ENCODE measurements at regions not wholly inside any gene's neighbourhood (a gene's known extent, or its start where the extent isn't known, plus 50 kb on each side); places are given as distances from the start of the nearest gene placed in this dataset.

DNA sequence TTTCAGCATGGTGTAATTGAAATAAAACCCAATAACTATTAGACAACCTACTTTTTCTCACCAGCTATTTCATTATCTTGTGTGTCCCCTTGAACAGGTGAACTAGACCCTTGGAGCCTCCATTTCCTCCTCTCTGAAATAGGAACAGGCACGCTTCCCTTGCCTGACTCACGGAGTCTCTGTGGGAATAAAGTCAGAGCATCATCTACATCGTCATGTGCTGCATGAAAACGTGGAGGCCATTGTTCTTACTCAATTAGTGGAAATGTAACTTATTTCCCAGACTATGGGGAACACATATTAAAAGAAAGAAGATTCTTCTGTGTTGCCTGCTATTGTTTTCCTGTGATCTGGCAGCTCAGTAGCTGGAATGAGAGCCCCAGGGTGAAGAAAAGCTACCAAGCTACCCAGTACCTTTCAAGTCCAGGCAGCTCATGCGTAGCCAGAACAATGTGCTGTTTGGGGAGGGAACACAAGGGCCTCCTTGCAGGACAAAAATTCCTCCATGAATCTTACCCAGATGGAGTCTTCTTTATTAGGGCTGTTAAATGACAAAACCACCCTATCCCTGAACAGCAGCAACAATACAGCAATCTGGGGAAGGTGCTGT, 59.8 kb downstream of the SOX11 start:
- DNase-seq (ENCODE audit: low spot score), result no peak

DNA sequence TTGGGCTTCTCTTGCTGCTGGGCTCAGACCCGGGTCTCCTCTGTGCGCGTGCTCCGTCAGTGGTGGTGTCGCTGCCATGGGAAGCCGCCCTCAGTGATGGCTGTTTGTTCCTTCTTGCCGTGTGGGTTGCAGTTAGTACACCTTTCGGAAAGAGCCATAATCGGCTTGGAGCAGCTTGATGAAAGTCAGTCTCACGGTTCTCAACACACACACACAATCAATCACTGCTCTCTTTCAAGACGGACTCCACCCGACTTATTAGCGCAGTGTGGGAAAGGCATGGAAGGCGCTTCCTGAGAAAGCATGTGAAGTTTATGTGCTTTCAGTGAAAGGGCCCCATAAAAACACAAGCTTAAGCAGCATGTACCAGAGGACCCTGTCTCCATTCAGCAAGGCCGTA, 64.1 kb downstream of the SOX11 start:
- DNase-seq (ENCODE audit: low spot score), result no peak

DNA sequence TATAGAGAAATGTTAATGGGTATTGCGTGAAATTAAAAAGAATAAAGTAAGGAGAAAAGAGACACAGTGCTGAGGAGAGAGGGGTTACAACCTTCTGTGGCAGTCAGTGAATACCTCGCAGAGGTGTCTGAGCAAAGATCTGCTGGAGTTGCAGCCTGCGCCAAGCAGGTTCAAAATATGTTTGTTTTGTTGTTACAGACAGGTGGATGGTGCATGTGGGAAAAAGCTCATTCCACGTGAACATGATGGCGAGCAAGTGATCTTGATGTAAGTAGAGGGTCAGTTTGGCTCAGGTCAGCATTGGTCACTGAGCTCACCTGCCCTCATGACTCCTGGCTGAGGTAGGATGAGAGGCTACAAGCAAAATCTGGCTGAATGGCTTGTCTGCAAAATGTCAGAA, 66.2 kb downstream of the SOX11 start:
- DNase-seq (ENCODE audit: low spot score), result no peak

DNA sequence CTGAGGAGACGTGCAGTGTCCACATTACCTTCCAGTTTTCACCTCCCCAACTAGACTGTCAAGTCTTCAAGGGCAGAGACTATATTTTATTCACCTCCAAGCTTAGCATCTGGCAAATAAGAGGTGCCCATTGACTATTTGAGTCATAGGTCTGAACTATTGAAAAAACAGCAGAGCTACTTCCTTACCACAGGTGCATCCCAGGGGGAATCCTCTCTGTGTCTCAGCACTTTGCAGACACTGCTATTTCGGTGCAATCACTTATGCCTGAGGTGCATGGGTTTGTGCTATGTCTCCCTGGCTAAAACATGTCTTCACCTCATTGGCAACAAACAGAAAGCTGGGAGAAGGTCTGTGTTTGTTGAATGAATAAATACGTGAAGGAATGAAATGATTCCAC, 67.8 kb downstream of the SOX11 start:
- DNase-seq (ENCODE audit: low spot score), result no peak

DNA sequence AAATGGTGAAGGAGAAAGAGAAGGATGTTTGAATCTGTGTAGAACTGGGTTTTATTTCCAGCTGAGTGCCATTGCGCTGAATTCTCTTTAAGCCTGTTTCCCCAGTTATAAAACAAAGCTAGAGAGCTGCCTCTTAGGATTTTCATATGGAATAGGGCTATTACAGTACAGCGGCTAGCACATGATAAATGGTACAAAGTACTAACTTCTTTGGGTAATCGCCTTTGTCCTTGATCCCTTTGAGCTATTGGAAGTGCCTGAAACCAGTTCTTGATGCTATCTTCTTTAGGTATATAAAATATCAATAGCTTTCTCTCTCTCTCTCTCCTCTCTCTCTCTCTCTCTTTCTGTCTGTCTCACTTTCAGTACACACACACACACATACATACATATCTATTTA, 71.3 kb downstream of the SOX11 start:
- DNase-seq (ENCODE audit: low spot score), result no peak

DNA sequence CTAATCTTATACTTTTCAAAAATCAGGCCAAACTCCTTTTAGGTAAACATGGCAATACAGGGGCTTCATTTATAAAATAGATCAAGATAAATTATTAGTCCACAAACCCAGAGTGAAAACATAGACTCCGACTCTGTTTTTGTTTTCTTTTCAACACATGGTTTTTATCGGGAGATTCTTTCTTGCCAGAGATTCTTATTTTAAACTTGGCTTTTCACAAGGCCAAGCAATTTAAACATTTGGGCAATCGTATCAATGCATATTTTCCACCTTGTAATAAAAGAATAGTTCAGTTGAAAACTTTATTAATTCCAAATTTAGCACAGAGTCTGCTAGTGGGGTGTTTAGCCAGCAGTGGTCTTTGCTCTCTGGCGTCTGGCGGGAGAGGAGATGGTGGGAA, 71.9 kb downstream of the SOX11 start:
- DNase-seq (ENCODE audit: low spot score), result no peak

DNA sequence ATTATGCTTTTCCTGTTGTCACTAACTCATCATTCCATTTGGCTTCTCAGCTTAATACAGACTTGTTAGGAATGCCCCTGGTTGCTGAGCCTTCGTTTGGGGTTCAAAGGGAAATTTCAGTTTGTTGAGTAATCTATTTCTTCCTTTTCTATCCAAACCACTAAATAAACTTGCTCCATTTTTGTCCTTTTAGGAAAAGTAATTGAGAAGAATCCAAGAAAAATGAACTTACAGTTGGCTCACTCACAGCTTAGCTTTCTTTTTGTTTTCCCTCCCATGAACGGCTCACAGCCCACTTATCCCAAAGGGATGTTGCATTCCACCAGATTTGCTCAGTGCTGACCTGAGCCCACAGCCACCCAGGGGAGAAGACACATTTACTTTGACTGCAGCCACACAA, 73.9 kb downstream of the SOX11 start:
- no peak for DNase-seq (ENCODE audit: low spot score)

DNA sequence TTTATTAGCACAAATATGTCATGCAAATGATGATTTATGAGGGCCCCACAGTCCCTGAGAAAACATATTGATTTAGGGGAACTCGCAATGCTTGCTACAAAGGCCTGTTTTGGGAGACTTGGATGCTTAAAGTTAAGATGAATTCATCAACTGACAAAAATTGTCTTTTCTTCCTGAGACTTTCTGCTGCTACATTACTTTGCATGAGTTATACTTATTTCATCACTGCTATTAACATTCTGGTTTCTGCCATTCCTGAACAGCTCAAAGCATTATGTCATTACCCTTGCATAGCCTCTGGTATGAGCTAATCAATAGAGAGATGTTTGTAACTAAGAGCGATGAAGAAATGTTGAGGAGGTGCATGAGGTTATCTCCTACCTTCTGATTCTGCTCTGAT, 74.4 kb downstream of the SOX11 start:
- DNase-seq (ENCODE audit: low spot score), result no peak

DNA sequence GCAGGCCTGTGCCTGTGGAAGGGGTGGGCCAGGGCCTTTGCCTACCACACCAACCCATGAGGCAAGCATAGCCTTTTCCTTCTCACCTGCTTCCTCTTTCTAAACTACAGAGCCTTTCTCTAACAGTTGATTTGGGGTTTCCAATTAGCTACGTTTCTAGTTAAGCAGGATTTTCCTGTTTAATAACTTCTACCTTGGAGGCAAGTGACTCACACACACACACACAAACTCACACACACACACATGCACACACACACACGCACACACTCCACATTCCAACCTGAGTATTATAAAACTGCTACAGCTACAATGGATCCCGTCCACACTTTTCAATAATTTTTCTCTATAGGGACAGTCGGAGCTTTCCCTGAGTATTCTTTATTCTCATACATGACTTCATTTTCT, 84.9 kb downstream of the SOX11 start:
- no peak for DNase-seq (ENCODE audit: low spot score)

DNA sequence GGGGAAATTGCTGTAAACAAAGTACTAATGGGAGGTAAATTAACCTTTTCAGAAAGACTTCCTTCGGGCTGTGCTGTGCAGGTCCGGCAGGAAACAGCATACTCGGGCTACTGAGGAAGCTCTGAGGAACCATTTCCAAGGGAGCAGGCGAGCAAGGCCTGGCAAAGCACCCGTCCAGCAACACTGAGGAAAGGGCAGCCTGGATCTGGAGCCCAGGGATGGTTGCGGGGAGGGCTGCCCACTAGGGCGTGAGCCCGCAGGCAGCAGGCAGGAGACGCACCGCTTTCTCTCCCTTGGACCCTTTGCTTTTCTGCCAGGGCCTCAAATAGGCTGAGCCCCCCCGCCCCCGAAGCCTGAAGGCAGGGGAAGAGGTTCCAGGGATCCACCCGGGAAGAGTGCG, 89.5 kb downstream of the SOX11 start:
- DNase-seq (ENCODE audit: low spot score), result no peak

DNA sequence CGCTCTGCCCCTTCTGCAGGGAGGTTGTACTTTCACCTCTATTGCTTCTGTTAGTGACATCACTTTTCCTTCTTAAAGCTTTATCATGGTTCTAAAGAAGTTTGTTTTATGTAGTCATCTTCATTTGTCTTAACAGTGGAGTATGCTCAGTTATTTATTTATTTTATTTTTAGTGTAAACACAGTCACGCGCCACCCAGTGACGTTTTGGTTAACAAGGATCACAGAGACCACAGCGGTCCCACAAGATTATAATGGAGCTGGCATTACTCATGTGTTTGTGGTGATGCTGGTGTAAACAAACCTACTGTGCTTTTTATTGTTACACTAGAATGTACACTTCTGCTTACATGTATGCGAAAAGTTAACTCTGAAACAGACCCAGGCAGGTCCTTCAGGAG, 89.9 kb downstream of the SOX11 start:
- no peak for DNase-seq (ENCODE audit: low spot score)

DNA sequence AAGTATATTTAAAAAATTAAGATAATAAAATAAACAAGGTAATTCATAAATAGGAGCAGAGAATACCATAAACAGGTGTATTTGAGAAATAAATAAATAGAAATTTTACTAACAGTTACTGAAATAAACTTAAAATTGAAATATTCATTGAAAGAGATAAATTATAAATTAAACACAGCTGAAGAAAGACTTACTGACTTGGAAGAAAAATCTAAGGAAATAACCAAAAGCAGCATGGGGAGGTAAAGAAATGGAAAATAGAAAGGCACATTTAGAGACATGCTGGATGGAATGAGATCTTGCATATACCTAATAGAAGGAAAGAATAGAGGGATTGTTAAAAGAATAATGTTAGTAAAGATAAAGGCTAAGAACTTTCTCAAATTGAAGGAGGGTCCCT, 96.3 kb downstream of the SOX11 start:
- no peak for DNase-seq (ENCODE audit: low spot score)

DNA sequence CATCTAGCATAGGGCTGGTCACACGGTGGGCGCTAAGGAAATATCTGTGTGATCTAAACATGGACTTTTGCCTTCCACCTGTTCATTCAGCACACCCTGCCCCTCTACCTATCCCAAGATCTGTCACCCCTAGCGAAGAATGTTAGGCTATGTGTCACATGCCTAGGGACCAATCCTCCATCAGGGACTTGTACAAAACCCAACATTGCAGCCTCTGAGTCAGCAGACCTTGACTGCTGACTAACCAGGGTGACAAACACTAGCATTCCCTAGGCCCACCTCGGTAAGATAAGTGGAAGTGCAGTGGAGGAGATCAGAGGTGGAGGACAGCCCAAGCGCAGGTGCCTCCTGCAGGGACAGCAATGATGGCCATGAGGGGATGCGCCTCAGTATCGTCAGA, 99.2 kb downstream of the SOX11 start:
- no peak for DNase-seq (ENCODE audit: low spot score)

DNA sequence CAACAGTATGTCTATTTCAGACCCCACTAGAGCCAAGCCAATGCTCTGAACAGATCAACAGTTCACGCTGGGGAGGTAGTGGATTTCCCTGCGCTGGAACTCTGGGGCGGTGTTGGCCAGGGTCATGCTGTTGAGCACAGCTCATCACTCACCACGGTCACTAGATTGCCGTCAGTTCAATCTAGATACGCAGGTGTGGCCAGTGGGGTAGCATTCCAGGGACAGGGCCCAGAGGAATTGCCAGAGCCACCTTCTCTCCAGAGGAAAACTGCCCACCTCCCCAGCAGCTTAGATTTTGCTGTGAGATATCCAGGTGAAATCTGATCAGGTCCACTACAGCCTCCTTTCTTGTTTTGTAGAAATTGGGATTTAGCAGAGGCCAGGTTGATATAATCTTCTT, 101.8 kb downstream of the SOX11 start:
- no peak for DNase-seq (ENCODE audit: low spot score)

DNA sequence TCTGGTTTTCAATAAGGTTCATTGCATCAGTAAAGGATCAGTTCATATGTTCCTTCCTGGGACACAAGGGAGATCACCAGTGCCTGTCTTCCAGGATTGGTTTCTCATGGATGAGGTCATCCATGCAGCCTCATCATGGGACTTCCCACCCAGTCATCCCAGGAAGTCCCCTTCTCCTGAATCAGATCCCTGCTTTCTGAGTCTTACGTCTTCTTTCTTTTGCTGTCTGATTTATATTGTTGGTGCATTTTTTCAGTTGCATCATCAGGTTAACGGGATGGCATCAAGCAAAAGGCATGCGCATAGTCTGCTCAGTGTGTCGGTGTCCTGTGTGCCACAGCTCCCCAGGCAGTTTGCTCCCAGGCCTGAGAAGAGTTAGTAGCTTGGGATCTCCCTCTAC, 105.9 kb downstream of the SOX11 start:
- no peak for DNase-seq (ENCODE audit: low spot score)

DNA sequence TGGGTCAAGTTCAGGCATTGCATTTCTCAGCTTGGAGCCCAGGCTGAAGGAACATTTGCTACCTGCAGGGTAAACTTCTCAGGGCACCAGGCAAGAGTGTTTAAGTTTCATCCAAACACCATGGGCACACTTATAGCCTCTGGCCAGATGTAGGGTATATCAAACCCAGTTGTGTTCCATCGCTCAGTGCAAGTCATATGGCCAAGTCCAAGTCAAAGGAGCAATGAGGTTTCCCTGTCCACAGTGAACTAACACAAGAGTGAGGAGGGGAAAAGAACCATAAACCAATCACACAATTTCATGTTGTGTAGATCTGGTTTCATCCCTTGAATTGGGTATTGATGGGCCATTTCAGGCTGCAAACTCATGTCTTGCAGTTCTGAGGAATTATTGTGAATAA, 107.2 kb downstream of the SOX11 start:
- no peak for DNase-seq (ENCODE audit: low spot score)

DNA sequence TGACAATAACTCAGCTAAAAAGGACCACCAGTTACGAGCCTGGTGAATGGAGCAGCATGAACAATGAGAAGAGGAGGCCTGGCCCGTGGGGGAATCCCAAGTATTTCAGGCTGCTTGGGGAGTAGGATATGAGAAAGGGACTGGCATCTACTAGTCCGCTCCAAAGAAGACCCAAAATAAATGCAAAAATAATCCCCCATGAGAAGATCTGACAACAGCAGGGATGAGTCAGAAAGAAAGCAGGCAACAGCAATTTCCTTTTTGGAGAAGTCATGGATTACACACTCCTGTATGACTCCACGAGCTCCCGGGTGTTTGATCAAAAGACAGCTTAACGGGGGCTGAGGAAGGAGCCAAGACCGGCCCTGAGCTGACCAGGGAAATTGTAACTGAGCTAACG, 111.4 kb downstream of the SOX11 start:
- DNase-seq (ENCODE audit: low spot score), result no peak

DNA sequence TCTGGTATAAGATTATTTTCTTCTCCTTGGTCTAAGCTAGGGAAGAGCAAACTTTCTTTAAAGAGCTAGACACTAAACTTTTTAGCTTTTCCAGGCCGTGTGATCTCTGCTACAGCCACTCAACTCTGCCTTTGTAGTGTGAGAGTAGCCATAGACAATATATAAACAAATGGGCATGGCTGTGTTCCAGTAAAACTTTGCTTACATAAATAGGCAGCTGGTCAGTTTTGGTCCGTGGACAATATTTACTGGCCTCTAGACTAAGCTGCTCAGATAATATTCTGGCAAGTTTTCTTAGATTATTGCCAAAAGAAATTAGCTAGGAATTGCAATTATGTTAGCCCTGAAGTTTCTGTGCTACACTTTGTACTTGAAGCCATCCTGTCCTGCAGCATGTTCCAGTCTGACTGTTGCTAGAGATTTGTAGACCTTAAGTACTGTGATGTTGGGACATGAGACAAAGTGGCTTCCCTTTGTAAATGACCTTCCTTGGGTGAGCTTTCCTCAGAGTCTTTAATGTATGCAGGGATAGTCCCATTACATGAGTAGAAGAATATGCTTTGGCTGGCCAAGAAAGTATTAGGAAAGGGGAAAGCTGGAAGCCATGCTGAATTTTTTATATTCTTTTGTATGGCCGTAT, 126.9 kb downstream of the SOX11 start:
- DNase-seq (ENCODE audit: low spot score), result no peak

DNA sequence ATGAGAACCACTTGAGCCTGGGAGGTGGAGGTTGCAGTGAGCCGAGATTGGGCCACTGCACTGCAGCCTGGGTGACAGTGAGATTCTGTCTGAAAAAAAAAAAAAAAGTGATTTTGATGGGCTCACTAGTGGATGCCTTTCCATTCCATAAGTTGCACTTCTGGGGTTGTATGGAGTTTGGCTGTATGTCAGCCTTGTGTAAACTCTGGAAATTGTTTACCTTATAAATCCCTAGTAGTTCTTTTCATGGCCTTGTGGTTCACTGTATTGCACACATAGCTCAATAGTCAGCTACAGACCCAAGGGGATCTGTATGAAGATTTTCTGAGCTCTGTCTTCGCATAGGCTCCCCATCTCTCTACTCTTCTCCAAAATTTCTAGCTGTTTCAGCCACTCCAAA, 131.9 kb downstream of the SOX11 start:
- DNase-seq (ENCODE audit: low spot score), result no peak

DNA sequence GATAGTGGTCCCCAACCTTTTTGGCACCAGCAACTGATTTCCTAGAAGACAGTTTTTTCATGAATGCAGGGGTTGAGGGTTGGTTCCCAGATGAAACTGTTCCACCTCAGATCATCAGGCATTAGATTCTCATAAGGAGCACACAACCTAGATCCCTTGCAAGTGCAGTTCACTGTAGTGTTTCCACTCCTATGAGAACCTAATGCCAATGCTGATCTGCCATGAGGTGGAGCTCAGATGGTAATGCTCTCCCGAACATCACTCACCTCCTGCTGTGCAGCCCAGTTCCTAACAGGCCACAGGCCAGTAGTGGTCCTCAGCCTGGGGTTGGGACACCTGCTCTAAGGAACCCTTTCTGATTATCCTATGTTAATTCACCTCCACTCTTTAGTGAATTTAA, 133.5 kb downstream of the SOX11 start:
- no peak for DNase-seq (ENCODE audit: low spot score)

DNA sequence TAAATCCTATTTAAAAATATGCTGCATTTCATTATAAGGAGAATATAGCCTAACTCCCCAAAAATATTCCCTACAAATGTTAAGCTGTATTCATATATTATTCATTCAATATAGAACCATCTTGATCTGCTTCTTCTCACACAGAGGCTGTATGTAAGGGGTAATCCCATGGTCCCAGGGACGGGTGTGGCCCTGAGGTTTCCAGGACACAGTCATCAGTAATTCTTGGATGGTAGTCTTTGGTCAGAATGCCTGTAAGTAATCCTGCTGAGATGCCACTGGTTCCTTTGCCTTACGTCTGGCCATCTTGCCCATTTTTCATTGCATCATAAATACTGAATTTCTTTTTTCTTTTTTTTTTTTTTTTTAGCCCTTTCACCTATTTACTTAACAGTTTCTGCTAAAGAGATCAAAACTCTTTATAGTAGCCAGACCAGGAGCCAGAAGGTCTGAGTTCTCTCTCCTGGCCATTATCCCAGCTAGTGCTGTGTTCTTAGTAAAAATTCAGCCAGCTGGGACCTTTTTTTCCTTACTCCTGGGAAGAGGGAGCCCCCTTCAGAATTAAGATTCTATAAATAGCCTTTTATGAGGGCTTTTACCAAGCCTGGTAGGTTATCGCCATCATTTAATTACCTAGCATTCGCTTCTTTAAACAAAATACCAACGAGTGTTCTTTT, 134.9 kb downstream of the SOX11 start:
- no peak for DNase-seq (ENCODE audit: low spot score)

DNA sequence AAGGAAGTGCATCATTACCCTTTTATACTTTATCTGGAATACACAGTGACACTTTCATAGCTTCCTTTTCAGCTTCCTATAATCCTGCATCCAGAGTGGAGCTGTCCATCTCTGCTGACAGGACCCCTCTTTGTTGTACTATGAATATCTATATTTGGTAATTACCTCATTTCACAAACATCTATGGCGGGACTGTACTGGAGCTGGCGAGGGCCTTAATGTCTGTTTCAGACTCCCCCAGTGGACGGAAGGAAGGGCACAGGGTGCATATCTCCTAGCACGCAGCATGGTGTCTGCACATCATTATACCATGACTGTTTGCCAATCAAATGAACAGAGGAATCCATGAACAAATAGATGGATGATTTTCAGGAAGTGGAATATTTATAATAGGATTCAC, 142.3 kb downstream of the SOX11 start:
- no peak for DNase-seq (ENCODE audit: low spot score)

DNA sequence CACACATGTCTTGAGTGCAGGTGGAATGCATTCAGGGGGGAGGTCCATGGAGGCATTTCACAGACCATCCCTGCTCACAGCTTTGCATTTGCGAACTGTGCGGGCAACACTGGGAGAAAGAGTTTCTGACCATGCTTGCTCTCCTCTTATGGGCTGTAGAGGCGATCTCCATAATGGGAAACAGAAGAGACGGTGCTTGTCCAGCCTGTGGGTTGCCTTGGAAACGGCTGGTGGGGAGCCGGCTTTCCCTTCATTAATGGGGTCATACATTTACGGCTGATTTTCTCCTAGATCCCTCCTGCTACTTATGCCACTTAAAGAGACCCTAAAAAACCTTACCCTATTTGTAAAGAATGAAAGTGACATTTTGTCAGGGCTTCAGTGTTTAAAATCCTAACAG, 147.4 kb downstream of the SOX11 start:
- DNase-seq (ENCODE audit: low spot score), result no peak

DNA sequence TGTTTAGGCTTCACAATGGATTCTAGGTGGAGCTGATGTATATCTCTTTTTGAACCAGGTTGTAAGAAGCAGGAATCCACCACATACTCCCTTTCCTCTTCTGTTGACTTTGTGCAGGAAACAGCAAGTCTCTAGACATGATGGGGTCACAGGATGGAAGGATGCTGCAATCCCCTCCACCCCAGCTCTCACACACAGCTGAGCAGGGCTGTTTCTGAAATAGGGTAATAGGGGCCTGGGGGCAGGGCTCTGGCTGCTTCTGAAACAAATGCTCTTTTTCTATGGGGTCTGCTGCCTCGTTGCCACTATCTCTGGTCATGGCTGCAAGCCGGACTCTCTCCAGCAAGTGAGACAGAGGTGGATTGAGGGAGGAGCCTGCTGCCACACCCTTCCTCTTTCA, 148.9 kb downstream of the SOX11 start:
- DNase-seq (ENCODE audit: low spot score), result no peak
